Prostate gland (tissue), 2 donors: ENCODE measurements at regions not wholly inside any gene's neighbourhood (a gene's known extent, or its start where the extent isn't known, plus 50 kb on each side); places are given as distances from the start of the nearest gene placed in this dataset.
A peak's percentile ranks its signal among the peaks of the same experiment; 100 is the strongest.

Source experiments
- DNase-seq: peaks from one replicate; pipeline ENCODE4 v3.0.0-alpha.2; 2019; ENCODE audit warnings: low spot score
- H3K27ac ChIP-seq, 2 donors: fragments of 200-600 bp; sonication (generic); 2 replicates each; pipeline ENCODE4 v1.5.1; 2017 to 2019
- H3K27me3 ChIP-seq: fragments of 200-600 bp; sonication (generic); replicated peaks from 2 replicates; pipeline ENCODE4 v1.5.1; 2019; ENCODE audit not compliant: insufficient read depth
- H3K36me3 ChIP-seq, 2 donors: fragments of 200-600 bp; sonication (generic); 1 replicate in 1 of 2; 2 replicates in 1 of 2; pipeline versions ENCODE4 v1.5.1 to v1.8.1; 2017 to 2019
- H3K4me1 ChIP-seq: fragments of 200-600 bp; sonication (generic); replicated peaks from 2 replicates; pipeline ENCODE4 v1.5.1; 2019
- H3K4me3 ChIP-seq, 2 donors: fragments of 200-600 bp; sonication (generic); 2 replicates each; pipeline ENCODE4 v1.5.1; 2017 to 2019
- H3K9me3 ChIP-seq: fragments of 200-600 bp; sonication (generic); 2 replicates; pipeline ENCODE4 v1.5.1; 2017
- CTCF ChIP-seq, 4 experiments: fragments of 200-600 bp in 2 of 4; fragments of 450-650 bp in 2 of 4; sonication (generic) in 2 of 4; IDR thresholded peaks; 1 replicate in 3 of 4; 2 replicates in 1 of 4; pipeline ENCODE4 v1.5.1; 2016 to 2019; ENCODE audit warnings: antibody characterized with exemption in 4 of 4, mild to moderate bottlenecking in 2 of 4, moderate library complexity in 2 of 4
- POLR2A ChIP-seq: fragments of 450-650 bp; IDR thresholded peaks from one replicate; pipeline ENCODE4 v1.6.1; 2016; ENCODE audit warnings: antibody characterized with exemption, mild to moderate bottlenecking
- POLR2AphosphoS5 ChIP-seq: sonication (generic); formaldehyde crosslinking; IDR thresholded peaks from one replicate; pipeline ENCODE4 v1.6.1; 2017; ENCODE audit warnings: antibody characterized with exemption
- WGBS: methylation state at CpG from one replicate; pipeline ENCODE4 v1.1.5; 2018; 5-methylcytosine and 5-hydroxymethylcytosine counted together
- intact Hi-C: fragments of 100-400 bp; cut with DNase I; formaldehyde crosslinking; loops from one replicate; pipeline ENCODE4 v1.14.2; 2022

GRCh38 chr4:164529058-164529457 lies 224.9 kb upstream of the SMIM31 start:
- DNase-seq = no peak
- WGBS = 86% methylated on average over 2 of the region's 2 CpGs
- Histone ChIP-seq H3K4me3 (no peak overlapping the region), H3K27ac (no peak overlapping the region), H3K27me3 (no peaks in the 10 kb centered on the region), H3K9me3 (no peaks in the 10 kb centered on the region), H3K4me1 (no peaks in the 10 kb centered on the region), H3K36me3 (no peaks in the 10 kb centered on the region)
- intact Hi-C loops = no loop called here
- no peak for TF ChIP-seq CTCF (IDR thresholded peaks at IDR 0.05)
- TF ChIP-seq POLR2A = no peak
- TF ChIP-seq POLR2AphosphoS5 = no peak

- Histone ChIP-seq H3K4me1 (no peaks in the 10 kb centered on the region), H3K36me3 (no peaks in the 10 kb centered on the region), H3K4me3 (no peak overlapping the region), H3K9me3 (no peaks in the 10 kb centered on the region), H3K27me3 (no peaks in the 10 kb centered on the region), H3K27ac (no peak overlapping the region)
- 89% methylated on average over 5 of the region's 5 CpGs for WGBS
- TF ChIP-seq POLR2AphosphoS5 = no peak
- TF ChIP-seq POLR2A = no peak
- no peak for TF ChIP-seq CTCF (IDR thresholded peaks at IDR 0.05)
- no peak for DNase-seq
- intact Hi-C loops = no loop called here
Measured at GRCh38 chr4:164529486-164529885, 224.4 kb upstream of the SMIM31 start.

GRCh38 chr4:164531336-164531735 lies 222.6 kb upstream of the SMIM31 start:
- Histone ChIP-seq H3K4me3 (no peak overlapping the region), H3K27ac (no peak overlapping the region), H3K27me3 (no peaks in the 10 kb centered on the region), H3K9me3 (no peaks in the 10 kb centered on the region), H3K4me1 (no peaks in the 10 kb centered on the region), H3K36me3 (no peaks in the 10 kb centered on the region)
- intact Hi-C loops = no loop called here
- DNase-seq = no peak
- WGBS = 70% methylated on average over 4 of the region's 4 CpGs
- no peak for TF ChIP-seq CTCF (IDR thresholded peaks at IDR 0.05)
- no peak for TF ChIP-seq POLR2A
- no peak for TF ChIP-seq POLR2AphosphoS5

- Histone ChIP-seq H3K27me3 (no peaks in the 10 kb centered on the region), H3K4me1 (no peaks in the 10 kb centered on the region), H3K27ac (no peak overlapping the region), H3K9me3 (no peaks in the 10 kb centered on the region), H3K4me3 (no peak overlapping the region), H3K36me3 (no peaks in the 10 kb centered on the region)
- 31% methylated on average over 2 of the region's 2 CpGs for WGBS
- intact Hi-C loops = no loop called here
- TF ChIP-seq POLR2A = no peak
- peak in 1 of 4 experiments; percentile 39 for TF ChIP-seq CTCF (IDR thresholded peaks at IDR 0.05)
- peak; percentile 80 for TF ChIP-seq POLR2AphosphoS5
- peak; percentile 84 for DNase-seq
Measured at GRCh38 chr4:164536814-164537213, 217.1 kb upstream of the SMIM31 start.

GRCh38 chr4:164538097-164538496 lies 215.8 kb upstream of the SMIM31 start:
- Histone ChIP-seq H3K27ac (no peak overlapping the region), H3K4me3 (no peak overlapping the region), H3K9me3 (no peaks in the 10 kb centered on the region), H3K27me3 (no peaks in the 10 kb centered on the region), H3K4me1 (no peaks in the 10 kb centered on the region), H3K36me3 (no peaks in the 10 kb centered on the region)
- TF ChIP-seq POLR2A (no peak), POLR2AphosphoS5 (no peak), CTCF (IDR thresholded peaks at IDR 0.05) (no peak)
- intact Hi-C loops = no loop called here
- no peak for DNase-seq
- 76% methylated on average over 4 of the region's 4 CpGs for WGBS
